ENCODE measurements at regions not wholly inside any gene's neighbourhood (a gene's known extent, or its start where the extent isn't known, plus 50 kb on each side); places are given as distances from the start of the nearest gene placed in this dataset.

GRCh38 chr16:86062271-86062965 lies 163.5 kb downstream of the IRF8 start:
- H3K4me3 Mint-ChIP-seq = no peak overlapping the region

GRCh38 chr16:86063760-86064405 lies 164.9 kb downstream of the IRF8 start:
- H3K4me3 ChIP-seq (ENCODE audit: low read length) = no peak overlapping the region
- peaks cover 14 to 33% of the 10 kb centered on the region in 2 donors for H3K27me3 Mint-ChIP-seq
- DNase-seq = peak in 1 of 5 donors; percentile 23
- H3K27me3 ChIP-seq (ENCODE audit: insufficient read depth, low read length, poor library complexity, severe bottlenecking) = no peaks in the 10 kb centered on the region
- ChIA-PET POLR2A (no interaction called here), CTCF (no interaction called here)
- H3K4me1 Mint-ChIP-seq = no peaks in the 10 kb centered on the region
- no peak overlapping the region for H3K4me3 Mint-ChIP-seq
- no peaks in the 10 kb centered on the region for H3K9me3 ChIP-seq (ENCODE audit: low read length)
- no peak overlapping the region for H3K27ac Mint-ChIP-seq
- peaks cover 0 to 1% (median 0%) of the 10 kb centered on the region in 5 donors for H3K9me3 Mint-ChIP-seq
- H3K4me1 ChIP-seq (ENCODE audit: insufficient read depth, low read length) = no peaks in the 10 kb centered on the region
- H3K27ac ChIP-seq (ENCODE audit: low read depth, low read length) = no peak overlapping the region
- no peaks in the 10 kb centered on the region for H3K36me3 ChIP-seq (ENCODE audit: insufficient read depth, low read length)
- H3K36me3 Mint-ChIP-seq = no peaks in the 10 kb centered on the region

More at GRCh38 chr16:86062271-86062965, 163.5 kb downstream of the IRF8 start:
- Mint-ChIP-seq H3K27ac (no peak overlapping the region), H3K36me3 (no peaks in the 10 kb centered on the region), H3K9me3 (peaks cover 0 to 1% (median 0%) of the 10 kb centered on the region in 5 donors), H3K4me1 (no peaks in the 10 kb centered on the region), H3K27me3 (peaks cover 10 to 22% of the 10 kb centered on the region in 2 donors)
- DNase-seq = peak in 1 of 5 donors; percentile 18
- Histone ChIP-seq H3K4me3 (ENCODE audit: low read length) (no peak overlapping the region), H3K27ac (ENCODE audit: low read depth, low read length) (no peak overlapping the region), H3K36me3 (ENCODE audit: insufficient read depth, low read length) (no peaks in the 10 kb centered on the region), H3K27me3 (ENCODE audit: insufficient read depth, low read length, poor library complexity, severe bottlenecking) (no peaks in the 10 kb centered on the region), H3K9me3 (ENCODE audit: low read length) (no peaks in the 10 kb centered on the region), H3K4me1 (ENCODE audit: insufficient read depth, low read length) (no peaks in the 10 kb centered on the region)
- ChIA-PET POLR2A (no interaction called here), CTCF (no interaction called here)

GRCh38 chr16:86064431-86065250 lies 165.7 kb downstream of the IRF8 start:
- no peaks in the 10 kb centered on the region for H3K36me3 ChIP-seq (ENCODE audit: insufficient read depth, low read length)
- DNase-seq = peak in 1 of 5 donors; percentile 19
- H3K4me1 ChIP-seq (ENCODE audit: insufficient read depth, low read length) = no peaks in the 10 kb centered on the region
- no peaks in the 10 kb centered on the region for H3K27me3 ChIP-seq (ENCODE audit: insufficient read depth, low read length, poor library complexity, severe bottlenecking)
- no peak overlapping the region for H3K4me3 ChIP-seq (ENCODE audit: low read length)
- H3K4me1 Mint-ChIP-seq = no peaks in the 10 kb centered on the region
- no peaks in the 10 kb centered on the region for H3K9me3 ChIP-seq (ENCODE audit: low read length)
- peaks cover 0 to 1% (median 0%) of the 10 kb centered on the region in 5 donors for H3K9me3 Mint-ChIP-seq
- no peak overlapping the region for H3K4me3 Mint-ChIP-seq
- H3K27me3 Mint-ChIP-seq = peaks cover 10 to 34% of the 10 kb centered on the region in 2 donors
- H3K27ac ChIP-seq (ENCODE audit: low read depth, low read length) = no peak overlapping the region
- POLR2A ChIA-PET = no interaction called here
- no peaks in the 10 kb centered on the region for H3K36me3 Mint-ChIP-seq
- no peak overlapping the region for H3K27ac Mint-ChIP-seq
- CTCF ChIA-PET = no interaction called here

- ChIA-PET CTCF (no interaction called here), POLR2A (no interaction called here)
- no peaks in the 10 kb centered on the region for H3K4me1 Mint-ChIP-seq
- Histone ChIP-seq H3K4me1 (ENCODE audit: insufficient read depth, low read length) (no peaks in the 10 kb centered on the region), H3K27me3 (ENCODE audit: insufficient read depth, low read length, poor library complexity, severe bottlenecking) (no peaks in the 10 kb centered on the region), H3K27ac (ENCODE audit: low read depth, low read length) (no peak overlapping the region), H3K36me3 (ENCODE audit: insufficient read depth, low read length) (no peaks in the 10 kb centered on the region), H3K4me3 (ENCODE audit: low read length) (no peak overlapping the region), H3K9me3 (ENCODE audit: low read length) (no peaks in the 10 kb centered on the region)
- H3K4me3 Mint-ChIP-seq = no peak overlapping the region
- H3K27ac Mint-ChIP-seq = no peak overlapping the region
- peaks cover 15 to 37% of the 10 kb centered on the region in 2 donors for H3K27me3 Mint-ChIP-seq
- peak in 1 of 5 donors; percentile 30 for DNase-seq
- peaks cover 0 to 1% (median 0%) of the 10 kb centered on the region in 5 donors for H3K9me3 Mint-ChIP-seq
- no peaks in the 10 kb centered on the region for H3K36me3 Mint-ChIP-seq
These were observed 166.7 kb downstream of the IRF8 start for GRCh38 chr16:86065711-86066110.

GRCh38 chr16:86066811-86067210 lies 167.8 kb downstream of the IRF8 start:
- H3K9me3 Mint-ChIP-seq = peaks cover 0 to 1% (median 0%) of the 10 kb centered on the region in 5 donors
- H3K27me3 Mint-ChIP-seq = peaks cover 17 to 36% of the 10 kb centered on the region in 2 donors
- Histone ChIP-seq H3K4me1 (ENCODE audit: insufficient read depth, low read length) (no peaks in the 10 kb centered on the region), H3K4me3 (ENCODE audit: low read length) (no peak overlapping the region), H3K9me3 (ENCODE audit: low read length) (no peaks in the 10 kb centered on the region), H3K27ac (ENCODE audit: low read depth, low read length) (no peak overlapping the region), H3K27me3 (ENCODE audit: insufficient read depth, low read length, poor library complexity, severe bottlenecking) (no peaks in the 10 kb centered on the region), H3K36me3 (ENCODE audit: insufficient read depth, low read length) (no peaks in the 10 kb centered on the region)
- H3K36me3 Mint-ChIP-seq = no peaks in the 10 kb centered on the region
- POLR2A ChIA-PET = no interaction called here
- CTCF ChIA-PET = no interaction called here
- H3K4me1 Mint-ChIP-seq = no peaks in the 10 kb centered on the region
- no peak for DNase-seq
- no peak overlapping the region for H3K4me3 Mint-ChIP-seq
- H3K27ac Mint-ChIP-seq = no peak overlapping the region

- DNase-seq = no peak
- no peaks in the 10 kb centered on the region for H3K36me3 Mint-ChIP-seq
- peaks cover 20 to 39% of the 10 kb centered on the region in 2 donors for H3K27me3 Mint-ChIP-seq
- H3K27ac ChIP-seq (ENCODE audit: low read depth, low read length) = no peak overlapping the region
- no peaks in the 10 kb centered on the region for H3K4me1 ChIP-seq (ENCODE audit: insufficient read depth, low read length)
- peaks cover 0 to 1% (median 0%) of the 10 kb centered on the region in 5 donors for H3K9me3 Mint-ChIP-seq
- no peaks in the 10 kb centered on the region for H3K27me3 ChIP-seq (ENCODE audit: insufficient read depth, low read length, poor library complexity, severe bottlenecking)
- no peaks in the 10 kb centered on the region for H3K9me3 ChIP-seq (ENCODE audit: low read length)
- CTCF ChIA-PET = no interaction called here
- no peaks in the 10 kb centered on the region for H3K36me3 ChIP-seq (ENCODE audit: insufficient read depth, low read length)
- H3K4me1 Mint-ChIP-seq = no peaks in the 10 kb centered on the region
- H3K27ac Mint-ChIP-seq = peak overlapping the region in 1 of 8 donors; percentile 34
- H3K4me3 ChIP-seq (ENCODE audit: low read length) = no peak overlapping the region
- no peak overlapping the region for H3K4me3 Mint-ChIP-seq
- POLR2A ChIA-PET = no interaction called here
These were observed 168.6 kb downstream of the IRF8 start for GRCh38 chr16:86067516-86067915.

GRCh38 chr16:86067936-86068335 lies 169.0 kb downstream of the IRF8 start:
- Histone ChIP-seq H3K9me3 (ENCODE audit: low read length) (no peaks in the 10 kb centered on the region), H3K36me3 (ENCODE audit: insufficient read depth, low read length) (no peaks in the 10 kb centered on the region), H3K27me3 (ENCODE audit: insufficient read depth, low read length, poor library complexity, severe bottlenecking) (no peaks in the 10 kb centered on the region), H3K4me1 (ENCODE audit: insufficient read depth, low read length) (no peaks in the 10 kb centered on the region), H3K4me3 (ENCODE audit: low read length) (no peak overlapping the region), H3K27ac (ENCODE audit: low read depth, low read length) (no peak overlapping the region)
- POLR2A ChIA-PET = no interaction called here
- H3K4me1 Mint-ChIP-seq = no peaks in the 10 kb centered on the region
- H3K4me3 Mint-ChIP-seq = no peak overlapping the region
- peaks cover 20 to 43% of the 10 kb centered on the region in 2 donors for H3K27me3 Mint-ChIP-seq
- no peak for DNase-seq
- H3K27ac Mint-ChIP-seq = peak overlapping the region in 1 of 8 donors; percentile 34
- H3K9me3 Mint-ChIP-seq = peaks cover 0 to 1% (median 0%) of the 10 kb centered on the region in 5 donors
- CTCF ChIA-PET = no interaction called here
- H3K36me3 Mint-ChIP-seq = no peaks in the 10 kb centered on the region

- H3K27ac Mint-ChIP-seq = no peak overlapping the region
- no peak overlapping the region for H3K4me3 Mint-ChIP-seq
- no peaks in the 10 kb centered on the region for H3K36me3 Mint-ChIP-seq
- H3K27ac ChIP-seq (ENCODE audit: low read depth, low read length) = no peak overlapping the region
- no peaks in the 10 kb centered on the region for H3K9me3 ChIP-seq (ENCODE audit: low read length)
- no peak for DNase-seq
- no peaks in the 10 kb centered on the region for H3K36me3 ChIP-seq (ENCODE audit: insufficient read depth, low read length)
- H3K27me3 ChIP-seq (ENCODE audit: insufficient read depth, low read length, poor library complexity, severe bottlenecking) = peaks cover 5% of the 10 kb centered on the region
- CTCF ChIA-PET = no interaction called here
- no peaks in the 10 kb centered on the region for H3K9me3 Mint-ChIP-seq
- H3K27me3 Mint-ChIP-seq = peaks cover 20 to 49% of the 10 kb centered on the region in 2 donors
- no peaks in the 10 kb centered on the region for H3K4me1 Mint-ChIP-seq
- H3K4me1 ChIP-seq (ENCODE audit: insufficient read depth, low read length) = no peaks in the 10 kb centered on the region
- POLR2A ChIA-PET = no interaction called here
- no peak overlapping the region for H3K4me3 ChIP-seq (ENCODE audit: low read length)
These were observed 169.8 kb downstream of the IRF8 start for GRCh38 chr16:86068722-86069121.
